Loucy (cell line): ENCODE measurements at regions not wholly inside any gene's neighbourhood (a gene's known extent, or its start where the extent isn't known, plus 50 kb on each side); places are given as distances from the start of the nearest gene placed in this dataset.

ENCODE experiments used
- H2AFZ ChIP-seq: fragments of 200-600 bp; sonication (generic); 2 replicates; pipeline ENCODE4 v1.6.0; 2016; ENCODE audit warnings: antibody characterized with exemption, mild to moderate bottlenecking, low read length, moderate library complexity
- H3F3A ChIP-seq: fragments of 200-600 bp; 2 replicates; pipeline ENCODE4 v1.6.0; 2016; ENCODE audit warnings: antibody characterized with exemption, low read depth, mild to moderate bottlenecking
- H3K27me3 ChIP-seq: fragments of 200-600 bp; sonication (generic); 2 replicates; pipeline ENCODE4 v1.6.1; 2014; ENCODE audit warnings: low read length, mild to moderate bottlenecking; ENCODE audit not compliant: insufficient read depth, poor library complexity, severe bottlenecking
- H3K36me3 ChIP-seq: fragments of 200-600 bp; sonication (generic); 2 replicates; pipeline ENCODE4 v1.6.1; 2016; ENCODE audit warnings: low read length; ENCODE audit not compliant: insufficient read depth
- H3K4me1 ChIP-seq: fragments of 200-600 bp; sonication (generic); 2 replicates; pipeline ENCODE4 v1.5.1; 2014; ENCODE audit warnings: low read length, mild to moderate bottlenecking; ENCODE audit not compliant: insufficient read depth, poor library complexity, severe bottlenecking
- H3K4me2 ChIP-seq: fragments of 200-600 bp; sonication (generic); 2 replicates; pipeline ENCODE4 v1.6.0; 2014; ENCODE audit warnings: antibody characterized with exemption, low read length, low read depth, mild to moderate bottlenecking; ENCODE audit not compliant: poor library complexity, severe bottlenecking
- H3K4me3 ChIP-seq: fragments of 200-600 bp; sonication (generic); 2 replicates; pipeline ENCODE4 v1.5.1; 2014; ENCODE audit warnings: low read length, mild to moderate bottlenecking, mixed read lengths; ENCODE audit not compliant: poor library complexity, severe bottlenecking
- H3K79me2 ChIP-seq: fragments of 200-600 bp; sonication (generic); 2 replicates; pipeline ENCODE4 v1.6.1; 2014; ENCODE audit warnings: low read length; ENCODE audit not compliant: insufficient read depth
- H3K9ac ChIP-seq: fragments of 200-600 bp; sonication (generic); 2 replicates; pipeline ENCODE4 v1.6.0; 2014; ENCODE audit warnings: mild to moderate bottlenecking, low read depth, low read length, moderate library complexity; ENCODE audit not compliant: poor library complexity, severe bottlenecking
- H3K9me2 ChIP-seq: fragments of 200-600 bp; sonication (generic); replicated peaks from 2 replicates; pipeline ENCODE4 v1.6.1; 2016; ENCODE audit warnings: low read depth, low read length, mixed read lengths
- H3K9me3 ChIP-seq: fragments of 200-600 bp; sonication (generic); 2 replicates; pipeline ENCODE4 v1.6.1; 2014; ENCODE audit warnings: mild to moderate bottlenecking, antibody characterized with exemption, low read length, low read depth; ENCODE audit not compliant: insufficient read depth
- H4K20me1 ChIP-seq: fragments of 200-600 bp; sonication (generic); 2 replicates; pipeline ENCODE4 v1.6.0; 2014; ENCODE audit warnings: antibody characterized with exemption, low read length, mild to moderate bottlenecking; ENCODE audit not compliant: insufficient read depth, poor library complexity, severe bottlenecking
- EZH2phosphoT487 ChIP-seq: fragments of 200-600 bp; IDR thresholded peaks from 2 replicates; pipeline ENCODE4 v1.6.1; 2018; ENCODE audit warnings: antibody characterized with exemption, mild to moderate bottlenecking, moderate library complexity, borderline replicate concordance
- TF ChIP-seq, protein P1 (sequence below): fragments of 200-600 bp; sonication (generic); conservative IDR thresholded peaks from 2 replicates; pipeline ENCODE4 v1.5.1; 2014; ENCODE audit warnings: mild to moderate bottlenecking, antibody characterized with exemption, low read length

- H3K9ac ChIP-seq: no peak overlapping the region
- H4K20me1 ChIP-seq: no peaks in the 10 kb centered on the region
- H3K27me3 ChIP-seq: no peaks in the 10 kb centered on the region
These were observed 70.9 kb upstream of the PIWIL1 start for GRCh38 chr12:130266751-130267150.

GRCh38 chr12:130280231-130280630 lies 57.5 kb upstream of the PIWIL1 start:
- no peaks in the 10 kb centered on the region for H3K27me3 ChIP-seq
- H3K9ac ChIP-seq: no peak overlapping the region
- H3K4me3 ChIP-seq: no peak overlapping the region
- no peaks in the 10 kb centered on the region for H3K4me1 ChIP-seq
- H3K9me2 ChIP-seq: no peaks in the 10 kb centered on the region
- no peaks in the 10 kb centered on the region for H3K79me2 ChIP-seq
- no peak overlapping the region for H2AFZ ChIP-seq
- no peaks in the 10 kb centered on the region for H3K36me3 ChIP-seq
- H3K9me3 ChIP-seq: peaks cover 22% of the 10 kb centered on the region; the same call in 1 of the 2 replicates
- H4K20me1 ChIP-seq: no peaks in the 10 kb centered on the region
- no peaks in the 10 kb centered on the region for H3F3A ChIP-seq
- H3K4me2 ChIP-seq: no peak overlapping the region
- TF ChIP-seq, protein P1, sequence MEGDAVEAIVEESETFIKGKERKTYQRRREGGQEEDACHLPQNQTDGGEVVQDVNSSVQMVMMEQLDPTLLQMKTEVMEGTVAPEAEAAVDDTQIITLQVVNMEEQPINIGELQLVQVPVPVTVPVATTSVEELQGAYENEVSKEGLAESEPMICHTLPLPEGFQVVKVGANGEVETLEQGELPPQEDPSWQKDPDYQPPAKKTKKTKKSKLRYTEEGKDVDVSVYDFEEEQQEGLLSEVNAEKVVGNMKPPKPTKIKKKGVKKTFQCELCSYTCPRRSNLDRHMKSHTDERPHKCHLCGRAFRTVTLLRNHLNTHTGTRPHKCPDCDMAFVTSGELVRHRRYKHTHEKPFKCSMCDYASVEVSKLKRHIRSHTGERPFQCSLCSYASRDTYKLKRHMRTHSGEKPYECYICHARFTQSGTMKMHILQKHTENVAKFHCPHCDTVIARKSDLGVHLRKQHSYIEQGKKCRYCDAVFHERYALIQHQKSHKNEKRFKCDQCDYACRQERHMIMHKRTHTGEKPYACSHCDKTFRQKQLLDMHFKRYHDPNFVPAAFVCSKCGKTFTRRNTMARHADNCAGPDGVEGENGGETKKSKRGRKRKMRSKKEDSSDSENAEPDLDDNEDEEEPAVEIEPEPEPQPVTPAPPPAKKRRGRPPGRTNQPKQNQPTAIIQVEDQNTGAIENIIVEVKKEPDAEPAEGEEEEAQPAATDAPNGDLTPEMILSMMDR: no peak
- no peak for TF ChIP-seq EZH2phosphoT487

More at GRCh38 chr12:130266751-130267150, 70.9 kb upstream of the PIWIL1 start:
- Histone ChIP-seq H3K9me2 (no peaks in the 10 kb centered on the region), H3K4me3 (no peak overlapping the region), H3K4me2 (no peak overlapping the region), H3K4me1 (no peaks in the 10 kb centered on the region), H3K79me2 (no peaks in the 10 kb centered on the region), H2AFZ (no peak overlapping the region), H3F3A (no peaks in the 10 kb centered on the region), H3K36me3 (no peaks in the 10 kb centered on the region), H3K9me3 (no peaks in the 10 kb centered on the region)
- TF ChIP-seq, protein P1: no peak
- TF ChIP-seq EZH2phosphoT487: no peak

GRCh38 chr12:130280742-130281141 lies 56.9 kb upstream of the PIWIL1 start:
- H3K36me3 ChIP-seq: no peaks in the 10 kb centered on the region
- no peaks in the 10 kb centered on the region for H3K9me2 ChIP-seq
- no peaks in the 10 kb centered on the region for H3K79me2 ChIP-seq
- TF ChIP-seq, protein P1: no peak
- no peak for TF ChIP-seq EZH2phosphoT487
- no peak overlapping the region for H3K9ac ChIP-seq
- no peak overlapping the region for H3K4me3 ChIP-seq
- no peaks in the 10 kb centered on the region for H3F3A ChIP-seq
- H3K9me3 ChIP-seq: peaks cover 22% of the 10 kb centered on the region; the same call in 1 of the 2 replicates
- H3K4me2 ChIP-seq: no peak overlapping the region
- H3K27me3 ChIP-seq: no peaks in the 10 kb centered on the region
- H4K20me1 ChIP-seq: no peaks in the 10 kb centered on the region
- H3K4me1 ChIP-seq: no peaks in the 10 kb centered on the region
- no peak overlapping the region for H2AFZ ChIP-seq
